ENCODE measurements at regions not wholly inside any gene's neighbourhood (a gene's known extent, or its start where the extent isn't known, plus 50 kb on each side); places are given as distances from the start of the nearest gene placed in this dataset.

DNA sequence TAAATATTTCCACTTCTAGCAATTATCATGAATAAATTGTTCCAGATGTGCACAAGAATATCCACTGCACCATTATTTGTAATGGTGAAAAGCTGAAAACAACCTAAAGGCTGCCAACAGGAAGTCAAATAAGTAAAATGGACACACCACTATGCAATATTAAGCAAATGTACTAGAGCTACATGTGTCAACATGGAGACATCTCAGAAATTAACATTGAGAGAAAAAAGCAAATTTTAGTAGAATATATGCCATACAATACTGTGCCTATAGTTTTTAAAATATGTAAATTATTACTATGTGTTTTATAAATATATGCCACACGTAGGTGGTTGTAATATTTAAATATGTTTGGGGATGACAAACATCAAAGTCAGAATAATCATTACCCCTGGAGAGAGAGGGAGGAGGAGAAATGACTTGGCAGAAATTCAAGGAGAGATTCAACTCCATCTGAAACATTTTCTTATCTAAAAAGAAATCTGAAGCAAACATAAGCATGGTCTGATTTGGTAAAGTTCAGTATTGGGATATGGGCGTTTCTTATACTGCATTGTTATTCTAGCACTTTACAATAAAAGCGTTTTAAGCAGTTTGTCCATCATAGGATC lies 475.5 kb downstream of the QKI start:
- Histone ChIP-seq H3K4me3 (replicated peaks in 1 of 2; ENCODE audit: low read depth in 1 of 2, low read length in 2 of 2) (no peak overlapping the region), H3K36me3 (ENCODE audit: control insufficient read depth in 1 of 2, insufficient read depth in 2 of 2, low read length in 2 of 2) (no peaks in the 10 kb centered on the region), H3K4me1 (ENCODE audit: control insufficient read depth in 1 of 2, insufficient read depth in 2 of 2, low read length in 2 of 2) (no peaks in the 10 kb centered on the region), H3K4me2 (ENCODE audit: low read length) (no peak overlapping the region), H3K79me2 (ENCODE audit: insufficient read depth, low read length) (no peaks in the 10 kb centered on the region), H3K9me2 (ENCODE audit: insufficient read depth) (no peaks in the 10 kb centered on the region), H3K9me3 (ENCODE audit: control insufficient read depth in 1 of 2, insufficient read depth in 1 of 2, low read depth in 1 of 2, low read length in 2 of 2) (no peaks in the 10 kb centered on the region), H2AFZ (ENCODE audit: low read depth, low read length, poor library complexity, severe bottlenecking) (no peak overlapping the region), H3K27ac (ENCODE audit: low read depth, low read length) (no peak overlapping the region), H3K27me3 (ENCODE audit: insufficient read depth, low read length) (no peaks in the 10 kb centered on the region; the same call in 1 of the 2 replicates), H3K9ac (ENCODE audit: low read length) (no peak overlapping the region), H4K20me1 (ENCODE audit: insufficient read depth) (no peaks in the 10 kb centered on the region)
- no peak for ATAC-seq
- intact Hi-C loops (cut with micrococcal nuclease), result no loop called here
- no peak for DNase-seq (ENCODE audit: low read depth, low spot score)
- TF ChIP-seq CBX3 (IDR thresholded peaks at IDR 0.05; ENCODE audit: low read depth) (no peak), YY1 (IDR thresholded peaks at IDR 0.05; ENCODE audit: extremely low read depth, insufficient replicate concordance, low read depth, low read length) (no peak), CTCF (IDR thresholded peaks at IDR 0.05 in 2 of 3, conservative IDR thresholded peaks at IDR 0.05 in 1 of 3; ENCODE audit: borderline replicate concordance in 1 of 3, insufficient read depth in 1 of 3, low read depth in 2 of 3, low read length in 2 of 3) (no peak), TCF7L2 (IDR thresholded peaks at IDR 0.05; ENCODE audit: borderline replicate concordance, extremely low read depth, insufficient read depth, insufficient read length) (no peak), ZNF274 (IDR thresholded peaks at IDR 0.05; ENCODE audit: low read depth, low read length) (no peak), CEBPB (IDR thresholded peaks at IDR 0.05; ENCODE audit: low read depth) (no peak), POLR2AphosphoS5 (IDR thresholded peaks at IDR 0.05; ENCODE audit: low read depth, low read length) (no peak), RAD21 (IDR thresholded peaks at IDR 0.05; ENCODE audit: low read depth) (no peak), ZFX (IDR thresholded peaks at IDR 0.05) (no peak), EZH2 (IDR thresholded peaks at IDR 0.05) (no peak), ELF1 (IDR thresholded peaks at IDR 0.05; ENCODE audit: borderline replicate concordance, low read depth) (no peak), SRF (IDR thresholded peaks at IDR 0.05; ENCODE audit: low read depth) (no peak), JUND (IDR thresholded peaks at IDR 0.05) (no peak), EGR1 (IDR thresholded peaks at IDR 0.05; ENCODE audit: low read depth) (no peak), POLR2A (IDR thresholded peaks at IDR 0.05; ENCODE audit: borderline replicate concordance, extremely low read depth, insufficient read depth, insufficient read length) (no peak), SIN3A (IDR thresholded peaks at IDR 0.05; ENCODE audit: low read depth) (no peak), EZH2phosphoT487 (IDR thresholded peaks at IDR 0.05; ENCODE audit: borderline replicate concordance) (no peak)
- TF ChIP-seq, protein P1, sequence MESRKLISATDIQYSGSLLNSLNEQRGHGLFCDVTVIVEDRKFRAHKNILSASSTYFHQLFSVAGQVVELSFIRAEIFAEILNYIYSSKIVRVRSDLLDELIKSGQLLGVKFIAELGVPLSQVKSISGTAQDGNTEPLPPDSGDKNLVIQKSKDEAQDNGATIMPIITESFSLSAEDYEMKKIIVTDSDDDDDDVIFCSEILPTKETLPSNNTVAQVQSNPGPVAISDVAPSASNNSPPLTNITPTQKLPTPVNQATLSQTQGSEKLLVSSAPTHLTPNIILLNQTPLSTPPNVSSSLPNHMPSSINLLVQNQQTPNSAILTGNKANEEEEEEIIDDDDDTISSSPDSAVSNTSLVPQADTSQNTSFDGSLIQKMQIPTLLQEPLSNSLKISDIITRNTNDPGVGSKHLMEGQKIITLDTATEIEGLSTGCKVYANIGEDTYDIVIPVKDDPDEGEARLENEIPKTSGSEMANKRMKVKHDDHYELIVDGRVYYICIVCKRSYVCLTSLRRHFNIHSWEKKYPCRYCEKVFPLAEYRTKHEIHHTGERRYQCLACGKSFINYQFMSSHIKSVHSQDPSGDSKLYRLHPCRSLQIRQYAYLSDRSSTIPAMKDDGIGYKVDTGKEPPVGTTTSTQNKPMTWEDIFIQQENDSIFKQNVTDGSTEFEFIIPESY (IDR thresholded peaks at IDR 0.05; ENCODE audit: extremely low read depth, insufficient replicate concordance, low read length), result no peak
- TF ChIP-seq, protein P2, sequence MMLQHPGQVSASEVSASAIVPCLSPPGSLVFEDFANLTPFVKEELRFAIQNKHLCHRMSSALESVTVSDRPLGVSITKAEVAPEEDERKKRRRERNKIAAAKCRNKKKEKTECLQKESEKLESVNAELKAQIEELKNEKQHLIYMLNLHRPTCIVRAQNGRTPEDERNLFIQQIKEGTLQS (IDR thresholded peaks at IDR 0.05), result no peak
- ChIA-PET CTCF (no interaction called here), RAD21 (ENCODE audit: low non-redundant PET in 1 of 2, low total read pairs in 2 of 2, uncharacterized antibody in 2 of 2, unreplicated experiment in 2 of 2) (no interaction called here), POLR2A (no interaction called here)
- BruUV-seq (replicated peaks), result no TSS peak
